Liver (tissue), 7 donors: ENCODE measurements at regions not wholly inside any gene's neighbourhood (a gene's known extent, or its start where the extent isn't known, plus 50 kb on each side); places are given as distances from the start of the nearest gene placed in this dataset.

ENCODE experiments used
- DNase-seq: peaks from one replicate; pipeline ENCODE4 v3.0.0-alpha.2; 2017; ENCODE audit warnings: low spot score
- H3K27ac ChIP-seq, 2 donors: one replicate each; pipeline ENCODE4 v1.7.0; 2013; ENCODE audit warnings: inconsistent platforms in 2 of 2, low read length in 2 of 2, control low read depth in 1 of 2, low read depth in 1 of 2, mild to moderate bottlenecking in 1 of 2
- H3K27me3 ChIP-seq, 4 donors: one replicate each; pipeline versions ENCODE4 v1.6.1 to v1.7.0; 2013; ENCODE audit warnings: low read length in 3 of 4, inconsistent platforms in 1 of 4, mild to moderate bottlenecking in 1 of 4, moderate library complexity in 1 of 4; ENCODE audit not compliant: control insufficient read depth in 4 of 4, insufficient read depth in 4 of 4
- H3K36me3 ChIP-seq, 4 donors: one replicate each; pipeline versions ENCODE4 v1.6.1 to v1.7.0; 2013; ENCODE audit warnings: low read length in 3 of 4, mild to moderate bottlenecking in 3 of 4, low read depth in 1 of 4, moderate library complexity in 1 of 4; ENCODE audit not compliant: control insufficient read depth in 4 of 4, insufficient read depth in 3 of 4
- H3K4me1 ChIP-seq, 4 donors: one replicate each; pipeline versions ENCODE4 v1.6.1 to v1.7.0; 2013; ENCODE audit warnings: low read length in 3 of 4, mild to moderate bottlenecking in 3 of 4, moderate library complexity in 1 of 4; ENCODE audit not compliant: control insufficient read depth in 4 of 4, insufficient read depth in 4 of 4
- H3K4me3 ChIP-seq, 3 donors: one replicate each; pipeline versions ENCODE4 v1.6.1 to v1.7.0; 2013; ENCODE audit warnings: low read length in 3 of 3, control low read depth in 1 of 3, low read depth in 1 of 3, mild to moderate bottlenecking in 1 of 3
- H3K9ac ChIP-seq, 2 donors: one replicate each; pipeline ENCODE4 v1.7.0; 2013; ENCODE audit warnings: low read length in 2 of 2, mild to moderate bottlenecking in 2 of 2, moderate library complexity in 2 of 2, control low read depth in 1 of 2, low read depth in 1 of 2
- H3K9me3 ChIP-seq, 4 donors: one replicate each; pipeline versions ENCODE4 v1.6.1 to v1.7.0; 2013; ENCODE audit warnings: low read length in 3 of 4; ENCODE audit not compliant: control insufficient read depth in 4 of 4
- EGR1 ChIP-seq, 2 donors: IDR thresholded peaks; 2 replicates each; pipeline ENCODE4 v1.6.1; 2016 to 2018; ENCODE audit warnings: antibody characterized with exemption in 2 of 2, low read depth in 2 of 2
- FOXA1 ChIP-seq: IDR thresholded peaks from 2 replicates; pipeline ENCODE4 v1.6.1; 2016; ENCODE audit warnings: antibody characterized with exemption
- FOXA2 ChIP-seq: IDR thresholded peaks from 2 replicates; pipeline ENCODE4 v1.6.1; 2016; ENCODE audit warnings: antibody characterized with exemption
- GABPA ChIP-seq, 2 donors: IDR thresholded peaks in 1 of 2; conservative IDR thresholded peaks in 1 of 2; 2 replicates each; pipeline ENCODE4 v1.6.1; 2016; ENCODE audit warnings: antibody characterized with exemption in 2 of 2, mild to moderate bottlenecking in 1 of 2, moderate library complexity in 1 of 2
- HNF4A ChIP-seq, 2 donors: conservative IDR thresholded peaks; 2 replicates each; pipeline ENCODE4 v1.6.1; 2016; ENCODE audit warnings: antibody characterized with exemption in 2 of 2, mild to moderate bottlenecking in 2 of 2
- JUND ChIP-seq, 2 donors: IDR thresholded peaks; 2 replicates each; pipeline ENCODE4 v1.6.1; 2016; ENCODE audit warnings: antibody characterized with exemption in 2 of 2
- MAX ChIP-seq: IDR thresholded peaks from 2 replicates; pipeline ENCODE4 v1.6.1; 2016; ENCODE audit warnings: antibody characterized with exemption
- NR2F2 ChIP-seq: IDR thresholded peaks from 2 replicates; pipeline ENCODE4 v1.6.1; 2016; ENCODE audit warnings: antibody characterized with exemption
- RAD21 ChIP-seq, 2 donors: IDR thresholded peaks; 2 replicates each; pipeline ENCODE4 v1.6.1; 2016; ENCODE audit warnings: antibody characterized with exemption in 2 of 2, mild to moderate bottlenecking in 2 of 2
- REST ChIP-seq: IDR thresholded peaks from 2 replicates; pipeline ENCODE4 v1.6.1; 2016; ENCODE audit warnings: antibody characterized with exemption, mild to moderate bottlenecking
- RXRA ChIP-seq, 2 donors: IDR thresholded peaks; 2 replicates each; pipeline ENCODE4 v1.6.1; 2017 to 2018; ENCODE audit warnings: antibody characterized with exemption in 2 of 2, mild to moderate bottlenecking in 1 of 2
- SP1 ChIP-seq: IDR thresholded peaks from 2 replicates; pipeline ENCODE4 v1.6.1; 2018; ENCODE audit warnings: antibody characterized with exemption, mild to moderate bottlenecking
- TAF1 ChIP-seq: conservative IDR thresholded peaks from 2 replicates; pipeline ENCODE4 v1.6.1; 2016; ENCODE audit warnings: antibody characterized with exemption, mild to moderate bottlenecking
- YY1 ChIP-seq: IDR thresholded peaks from 2 replicates; pipeline ENCODE4 v1.6.1; 2016; ENCODE audit warnings: antibody characterized with exemption, mild to moderate bottlenecking
- ZBTB33 ChIP-seq: IDR thresholded peaks from 2 replicates; pipeline ENCODE4 v1.6.1; 2016; ENCODE audit warnings: antibody characterized with exemption
- WGBS: extraction: QIAGEN DNeasy Blood & Tissue Kit; methylation state at CpG from one replicate; pipeline ENCODE4 v1.1.7; 2013; 5-methylcytosine and 5-hydroxymethylcytosine counted together
- donor health status: healthy.
- donor health status: healthy.
- donor health status: healthy.
- donor health status: healthy.

GRCh38 chr13:104389691-104390090 is 1323.5 kb upstream of the SLC10A2 start:
- Histone ChIP-seq H3K4me3 (no peak overlapping the region), H3K9ac (no peak overlapping the region), H3K4me1 (no peaks in the 10 kb centered on the region), H3K27ac (no peak overlapping the region), H3K27me3 (no peaks in the 10 kb centered on the region), H3K9me3 (no peaks in the 10 kb centered on the region), H3K36me3 (no peaks in the 10 kb centered on the region)
- DNase-seq, result no peak
- 23% methylated on average over 2 of the region's 2 CpGs for WGBS
- no peak for TF ChIP-seq FOXA1
- no peak for TF ChIP-seq FOXA2
- TF ChIP-seq RAD21 (IDR thresholded peaks at IDR 0.05), result no peak
- TF ChIP-seq SP1, result no peak
- TF ChIP-seq HNF4A (conservative IDR thresholded peaks at IDR 0.05), result no peak
- TF ChIP-seq ZBTB33, result no peak
- TF ChIP-seq YY1, result no peak
- TF ChIP-seq NR2F2, result no peak
- TF ChIP-seq TAF1, result no peak
- TF ChIP-seq RXRA (IDR thresholded peaks at IDR 0.05), result no peak
- TF ChIP-seq MAX, result no peak
- TF ChIP-seq JUND (IDR thresholded peaks at IDR 0.05), result no peak
- no peak for TF ChIP-seq EGR1 (IDR thresholded peaks at IDR 0.05; ENCODE audit: low read depth in 2 of 2)
- TF ChIP-seq REST, result no peak

GRCh38 chr13:104387510-104387909 is 1321.3 kb upstream of the SLC10A2 start:
- WGBS, result 68% methylated on average over 3 of the region's 3 CpGs
- Histone ChIP-seq H3K9me3 (no peaks in the 10 kb centered on the region), H3K36me3 (no peaks in the 10 kb centered on the region), H3K27ac (no peak overlapping the region), H3K9ac (no peak overlapping the region), H3K27me3 (no peaks in the 10 kb centered on the region), H3K4me1 (no peaks in the 10 kb centered on the region), H3K4me3 (no peak overlapping the region)
- no peak for DNase-seq
- TF ChIP-seq RXRA (IDR thresholded peaks at IDR 0.05) (no peak), FOXA2 (no peak), MAX (no peak), HNF4A (conservative IDR thresholded peaks at IDR 0.05) (no peak), RAD21 (IDR thresholded peaks at IDR 0.05) (no peak), GABPA (IDR thresholded peaks at IDR 0.05 in 1 of 2, conservative IDR thresholded peaks at IDR 0.05 in 1 of 2) (no peak), SP1 (no peak)
